OCI-LY1 (cell line): ENCODE measurements at regions not wholly inside any gene's neighbourhood (a gene's known extent, or its start where the extent isn't known, plus 50 kb on each side); places are given as distances from the start of the nearest gene placed in this dataset.

Source experiments
- H2AFZ ChIP-seq: fragments of 200-600 bp; sonication (generic), shearing (Covaris generic); 2 replicates; pipeline ENCODE4 v1.6.0; 2014; ENCODE audit warnings: antibody characterized with exemption, mild to moderate bottlenecking, low read length
- H3F3A ChIP-seq: fragments of 200-600 bp; sonication (generic), shearing (Covaris generic); 2 replicates; pipeline ENCODE4 v1.6.0; 2014; ENCODE audit warnings: mild to moderate bottlenecking, antibody characterized with exemption, low read length, moderate library complexity; ENCODE audit not compliant: insufficient read depth
- H3K27ac ChIP-seq: fragments of 200-600 bp; sonication (generic); 2 replicates; pipeline ENCODE4 v1.5.1; 2014; ENCODE audit warnings: low read length, mixed run types, mild to moderate bottlenecking, low read depth; ENCODE audit not compliant: poor library complexity, severe bottlenecking
- H3K27me3 ChIP-seq: fragments of 200-600 bp; sonication (generic); 2 replicates; pipeline ENCODE4 v1.6.0; 2014; ENCODE audit warnings: antibody characterized with exemption, mild to moderate bottlenecking, low read length, moderate library complexity; ENCODE audit not compliant: insufficient read depth
- H3K36me3 ChIP-seq: fragments of 200-600 bp; sonication (generic); 2 replicates; pipeline ENCODE4 v1.6.1; 2014; ENCODE audit warnings: mild to moderate bottlenecking, antibody characterized with exemption, low read length, moderate library complexity, mixed read lengths; ENCODE audit not compliant: insufficient read depth
- H3K4me1 ChIP-seq: fragments of 200-600 bp; sonication (generic); 2 replicates; pipeline ENCODE4 v1.5.1; 2014; ENCODE audit warnings: mild to moderate bottlenecking, low read length, moderate library complexity; ENCODE audit not compliant: insufficient read depth, severe bottlenecking
- H3K4me2 ChIP-seq: fragments of 200-600 bp; sonication (generic), shearing (Covaris generic); 2 replicates; pipeline ENCODE4 v1.6.1; 2014; ENCODE audit warnings: low read length
- H3K4me3 ChIP-seq: fragments of 200-600 bp; sonication (generic); 2 replicates; pipeline ENCODE4 v1.5.1; 2014; ENCODE audit warnings: low read length, low read depth, mild to moderate bottlenecking, mixed read lengths; ENCODE audit not compliant: poor library complexity, severe bottlenecking
- H3K79me2 ChIP-seq: fragments of 200-600 bp; shearing (Covaris generic); 2 replicates; pipeline ENCODE4 v1.6.1; 2016; ENCODE audit warnings: mixed run types, low read length, mixed read lengths; ENCODE audit not compliant: insufficient read depth
- H3K9ac ChIP-seq: fragments of 200-600 bp; sonication (generic), shearing (Covaris generic); 2 replicates; pipeline ENCODE4 v1.6.1; 2014; ENCODE audit warnings: mild to moderate bottlenecking, low read length, mixed read lengths
- H3K9me2 ChIP-seq: fragments of 200-600 bp; sonication (generic), shearing (Covaris generic); 2 replicates; pipeline ENCODE4 v1.6.1; 2014; ENCODE audit warnings: low read depth, mild to moderate bottlenecking, low read length, mixed read lengths
- H3K9me3 ChIP-seq: fragments of 200-600 bp; shearing (Covaris generic); 2 replicates; pipeline ENCODE4 v1.6.1; 2014; ENCODE audit warnings: low read length, mixed read lengths
- H4K20me1 ChIP-seq: fragments of 200-600 bp; sonication (generic), shearing (Covaris generic); 2 replicates; pipeline ENCODE4 v1.6.0; 2016; ENCODE audit warnings: mild to moderate bottlenecking, low read length; ENCODE audit not compliant: insufficient read depth
- EZH2 ChIP-seq: fragments of 200-600 bp; sonication (generic), shearing (Covaris generic); IDR thresholded peaks from 2 replicates; pipeline ENCODE4 v1.8.0; 2017; ENCODE audit warnings: borderline replicate concordance, mixed run types, mild to moderate bottlenecking, antibody characterized with exemption, low read length, moderate library complexity, mixed read lengths
- TF ChIP-seq, protein P1 (sequence below): fragments of 200-600 bp; sonication (generic), shearing (Covaris generic); IDR thresholded peaks from 2 replicates; pipeline ENCODE4 v1.5.1; 2017; ENCODE audit warnings: mild to moderate bottlenecking, antibody characterized with exemption, low read length, moderate library complexity, mixed read lengths

DNA sequence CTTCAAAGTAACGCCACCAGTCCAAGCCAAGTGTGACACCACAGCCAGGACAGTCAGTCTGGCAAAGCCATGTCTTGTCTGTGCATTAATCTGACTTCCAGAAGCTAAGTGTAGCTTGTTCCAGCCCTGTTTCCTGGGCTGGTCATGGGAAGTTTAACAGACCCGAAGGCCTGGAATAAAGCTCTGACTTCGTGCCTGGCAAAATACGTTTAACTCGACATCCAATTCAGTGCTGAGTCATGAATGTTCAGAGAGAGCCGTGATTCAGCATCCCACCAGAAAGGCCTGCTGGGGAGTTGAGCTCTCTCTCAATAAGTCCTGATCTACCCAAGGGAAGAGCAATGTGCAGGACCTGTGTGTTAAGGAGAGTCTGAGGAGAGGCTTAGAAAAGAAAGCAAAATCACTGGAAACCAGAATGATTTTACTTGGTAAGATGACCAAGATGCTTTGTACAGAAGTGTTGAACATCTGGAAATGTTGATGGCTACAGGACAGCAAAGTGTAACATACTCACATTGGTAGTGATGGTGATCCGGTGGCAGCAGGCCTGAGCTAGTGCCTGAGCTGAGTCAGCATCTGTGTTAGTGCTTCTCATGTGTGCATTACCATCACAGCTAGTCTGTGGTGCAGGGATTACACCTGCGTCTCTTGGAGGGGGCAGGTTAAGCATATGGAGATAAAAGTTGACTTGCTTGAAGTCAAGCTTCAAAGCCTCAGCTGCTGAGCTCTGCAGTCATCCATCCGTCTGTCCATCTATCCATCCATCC lies 743.7 kb upstream of the HS6ST1 start:
- TF ChIP-seq, protein P1, sequence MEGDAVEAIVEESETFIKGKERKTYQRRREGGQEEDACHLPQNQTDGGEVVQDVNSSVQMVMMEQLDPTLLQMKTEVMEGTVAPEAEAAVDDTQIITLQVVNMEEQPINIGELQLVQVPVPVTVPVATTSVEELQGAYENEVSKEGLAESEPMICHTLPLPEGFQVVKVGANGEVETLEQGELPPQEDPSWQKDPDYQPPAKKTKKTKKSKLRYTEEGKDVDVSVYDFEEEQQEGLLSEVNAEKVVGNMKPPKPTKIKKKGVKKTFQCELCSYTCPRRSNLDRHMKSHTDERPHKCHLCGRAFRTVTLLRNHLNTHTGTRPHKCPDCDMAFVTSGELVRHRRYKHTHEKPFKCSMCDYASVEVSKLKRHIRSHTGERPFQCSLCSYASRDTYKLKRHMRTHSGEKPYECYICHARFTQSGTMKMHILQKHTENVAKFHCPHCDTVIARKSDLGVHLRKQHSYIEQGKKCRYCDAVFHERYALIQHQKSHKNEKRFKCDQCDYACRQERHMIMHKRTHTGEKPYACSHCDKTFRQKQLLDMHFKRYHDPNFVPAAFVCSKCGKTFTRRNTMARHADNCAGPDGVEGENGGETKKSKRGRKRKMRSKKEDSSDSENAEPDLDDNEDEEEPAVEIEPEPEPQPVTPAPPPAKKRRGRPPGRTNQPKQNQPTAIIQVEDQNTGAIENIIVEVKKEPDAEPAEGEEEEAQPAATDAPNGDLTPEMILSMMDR, result no peak
- no peak for TF ChIP-seq EZH2
- Histone ChIP-seq H3K79me2 (no peaks in the 10 kb centered on the region), H2AFZ (no peak overlapping the region), H3K27ac (no peak overlapping the region), H4K20me1 (no peaks in the 10 kb centered on the region), H3K9me3 (no peaks in the 10 kb centered on the region), H3K9me2 (no peaks in the 10 kb centered on the region), H3K9ac (no peak overlapping the region), H3K4me1 (no peaks in the 10 kb centered on the region), H3F3A (no peaks in the 10 kb centered on the region), H3K36me3 (no peaks in the 10 kb centered on the region), H3K27me3 (no peaks in the 10 kb centered on the region), H3K4me2 (no peak overlapping the region), H3K4me3 (no peak overlapping the region)

DNA sequence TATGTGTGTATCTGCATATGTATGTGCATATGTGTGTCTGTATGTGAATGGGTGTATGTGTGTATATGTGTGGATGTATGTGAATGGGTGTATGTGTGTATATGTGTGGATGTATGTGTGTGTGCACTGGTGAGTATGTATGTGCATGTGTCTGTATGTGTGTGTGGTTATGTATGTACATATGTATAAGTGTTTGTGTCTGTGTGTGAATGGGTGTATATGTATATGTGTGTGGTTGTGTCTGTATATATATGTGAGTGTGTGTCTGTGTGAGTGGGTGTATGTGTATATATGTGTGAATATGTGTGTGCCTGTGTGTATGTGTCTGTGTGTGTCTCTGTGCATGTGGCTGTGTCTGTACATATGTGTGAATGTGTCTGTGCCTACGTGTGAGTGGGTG lies 748.4 kb upstream of the HS6ST1 start:
- no peaks in the 10 kb centered on the region for H3K36me3 ChIP-seq
- no peaks in the 10 kb centered on the region for H3K27me3 ChIP-seq
- no peaks in the 10 kb centered on the region for H4K20me1 ChIP-seq
- no peaks in the 10 kb centered on the region for H3K9me2 ChIP-seq
- TF ChIP-seq, protein P1, result no peak
- no peak for TF ChIP-seq EZH2
- H2AFZ ChIP-seq, result no peak overlapping the region
- H3K4me2 ChIP-seq, result no peak overlapping the region
- no peaks in the 10 kb centered on the region for H3F3A ChIP-seq
- no peak overlapping the region for H3K4me3 ChIP-seq
- H3K9ac ChIP-seq, result no peak overlapping the region
- no peaks in the 10 kb centered on the region for H3K79me2 ChIP-seq
- H3K27ac ChIP-seq, result no peak overlapping the region
- H3K9me3 ChIP-seq, result no peaks in the 10 kb centered on the region
- H3K4me1 ChIP-seq, result no peaks in the 10 kb centered on the region

DNA sequence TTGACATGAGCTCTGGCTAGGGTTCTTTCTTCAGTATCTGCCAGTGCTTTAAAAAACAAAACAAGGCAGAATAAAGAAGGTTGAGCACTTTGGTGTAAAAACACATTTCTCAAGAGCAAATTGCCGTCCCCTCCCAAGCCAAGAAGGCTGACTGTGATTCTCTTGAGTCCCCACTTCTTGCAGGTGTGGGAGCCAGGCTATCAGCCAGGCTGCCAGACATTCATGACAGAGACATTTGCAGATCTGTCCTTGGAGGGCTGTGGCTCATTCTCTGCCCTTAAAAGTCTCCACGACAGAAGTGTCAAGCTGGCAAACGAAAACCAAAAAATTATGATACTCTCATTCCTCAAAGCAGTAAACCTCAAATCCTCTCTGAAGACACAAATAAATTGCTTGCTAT lies 749.3 kb upstream of the HS6ST1 start:
- Histone ChIP-seq H4K20me1 (no peaks in the 10 kb centered on the region), H3K9me2 (no peaks in the 10 kb centered on the region), H3F3A (no peaks in the 10 kb centered on the region), H3K4me2 (no peak overlapping the region), H3K79me2 (no peaks in the 10 kb centered on the region), H3K36me3 (no peaks in the 10 kb centered on the region), H2AFZ (no peak overlapping the region), H3K4me1 (no peaks in the 10 kb centered on the region), H3K4me3 (no peak overlapping the region), H3K27me3 (no peaks in the 10 kb centered on the region), H3K9me3 (no peaks in the 10 kb centered on the region), H3K9ac (no peak overlapping the region), H3K27ac (no peak overlapping the region)
- no peak for TF ChIP-seq EZH2
- TF ChIP-seq, protein P1, result no peak
